GM18520 (cell line): ENCODE measurements at regions not wholly inside any gene's neighbourhood (a gene's known extent, or its start where the extent isn't known, plus 50 kb on each side); places are given as distances from the start of the nearest gene placed in this dataset.

ENCODE experiments used
- ATAC-seq: cut with Tn5 transposase; IDR thresholded peaks from one replicate; pipeline ENCODE4 v1.9.1; 2021; ENCODE audit not compliant: unreplicated experiment

DNA sequence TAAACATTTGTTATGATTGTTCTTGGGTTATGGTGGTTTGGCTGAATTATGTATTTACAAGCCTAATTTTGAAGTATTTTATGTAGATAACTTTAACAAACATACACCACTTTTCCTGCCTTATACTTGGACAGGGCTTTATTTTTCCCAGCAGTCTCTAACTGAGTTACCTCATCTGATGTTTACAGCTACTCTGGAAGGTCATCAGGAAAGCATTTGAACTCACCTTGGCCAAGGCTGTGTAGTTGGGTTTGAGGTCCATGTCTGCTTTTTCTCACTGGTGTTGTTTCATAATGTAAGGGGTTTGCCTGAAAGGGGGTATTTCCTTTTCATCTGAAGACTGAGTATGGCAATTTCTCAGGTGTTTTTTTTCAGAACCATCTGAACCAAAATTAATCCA lies 193.5 kb downstream of the RWDD3 start:
- ATAC-seq = no peak

DNA sequence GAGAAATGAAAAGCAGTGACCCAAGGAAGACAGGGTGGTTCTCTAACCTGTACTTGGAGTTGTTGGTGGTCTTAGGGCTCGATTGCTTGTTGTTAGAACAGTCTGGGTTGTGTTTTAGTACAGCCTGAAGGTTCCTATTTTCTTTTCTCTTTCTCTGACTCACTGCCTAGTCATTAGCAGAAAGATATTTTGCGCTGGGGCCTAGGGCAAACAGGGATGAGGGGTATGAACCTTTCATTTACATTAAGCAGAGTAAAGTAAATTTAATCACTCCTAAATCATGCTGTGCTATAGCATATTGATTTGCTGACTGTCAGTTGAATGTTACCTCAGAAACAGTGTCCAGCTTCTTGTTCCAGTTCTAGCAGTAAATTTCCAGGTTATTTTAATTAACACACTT lies 197.2 kb downstream of the RWDD3 start:
- no peak for ATAC-seq

DNA sequence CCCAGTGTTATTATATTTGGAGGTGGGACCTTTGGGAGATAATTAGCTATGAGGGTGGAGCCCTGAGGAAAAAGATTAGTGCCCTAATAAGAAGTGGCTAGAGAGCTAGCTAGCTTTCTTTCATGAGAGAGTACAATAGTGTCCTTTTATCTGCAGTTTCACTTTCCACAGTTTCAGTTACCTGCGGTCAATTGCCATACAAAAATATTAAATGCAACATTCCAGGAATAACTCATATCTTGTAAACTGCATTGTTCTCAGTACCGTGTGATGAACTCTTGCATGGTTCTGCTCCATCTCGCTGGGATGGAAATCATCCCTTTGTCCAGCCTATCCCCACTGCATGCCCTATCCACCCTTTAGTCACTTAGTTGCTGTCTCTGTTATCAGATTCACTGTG lies 201.6 kb downstream of the RWDD3 start:
- no peak for ATAC-seq

DNA sequence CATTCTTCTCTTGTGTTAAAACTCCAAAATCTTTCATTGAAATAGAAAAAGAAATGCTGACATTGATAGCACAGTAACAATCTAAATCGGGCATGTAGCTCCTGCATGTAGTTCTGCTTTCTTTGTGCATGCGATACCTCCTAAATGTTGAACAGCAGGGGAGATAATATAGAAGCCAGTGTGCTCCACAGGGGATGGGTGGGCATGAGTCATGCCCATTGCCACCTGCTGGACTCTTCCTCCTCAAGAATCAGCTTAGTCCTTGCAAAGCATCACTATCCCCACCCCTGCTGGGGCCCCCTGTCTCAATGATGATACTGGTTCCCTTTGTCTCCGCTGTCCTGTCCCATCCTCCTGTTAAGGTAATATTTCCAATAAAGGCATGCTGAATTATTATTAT lies 203.0 kb downstream of the RWDD3 start:
- no peak for ATAC-seq

DNA sequence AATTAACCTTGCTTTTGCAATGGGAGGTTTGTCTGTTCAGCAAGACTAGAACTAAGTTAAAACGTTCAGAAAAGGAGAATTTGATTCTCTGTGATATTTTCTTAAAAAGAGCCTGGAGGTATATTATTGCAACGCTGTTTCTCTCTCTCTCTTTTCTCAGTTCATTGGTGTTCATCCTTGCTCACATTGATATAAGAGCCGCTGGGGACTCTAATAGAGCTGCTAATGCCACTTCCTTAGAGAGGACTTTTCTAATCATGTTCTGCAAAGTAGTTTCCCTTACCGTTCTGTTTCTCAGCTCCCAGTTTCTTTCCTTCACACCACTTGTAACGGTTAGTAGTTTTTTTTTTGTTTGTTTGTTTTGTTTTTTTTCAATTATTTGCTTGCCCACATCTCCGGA lies 203.8 kb downstream of the RWDD3 start:
- no peak for ATAC-seq

DNA sequence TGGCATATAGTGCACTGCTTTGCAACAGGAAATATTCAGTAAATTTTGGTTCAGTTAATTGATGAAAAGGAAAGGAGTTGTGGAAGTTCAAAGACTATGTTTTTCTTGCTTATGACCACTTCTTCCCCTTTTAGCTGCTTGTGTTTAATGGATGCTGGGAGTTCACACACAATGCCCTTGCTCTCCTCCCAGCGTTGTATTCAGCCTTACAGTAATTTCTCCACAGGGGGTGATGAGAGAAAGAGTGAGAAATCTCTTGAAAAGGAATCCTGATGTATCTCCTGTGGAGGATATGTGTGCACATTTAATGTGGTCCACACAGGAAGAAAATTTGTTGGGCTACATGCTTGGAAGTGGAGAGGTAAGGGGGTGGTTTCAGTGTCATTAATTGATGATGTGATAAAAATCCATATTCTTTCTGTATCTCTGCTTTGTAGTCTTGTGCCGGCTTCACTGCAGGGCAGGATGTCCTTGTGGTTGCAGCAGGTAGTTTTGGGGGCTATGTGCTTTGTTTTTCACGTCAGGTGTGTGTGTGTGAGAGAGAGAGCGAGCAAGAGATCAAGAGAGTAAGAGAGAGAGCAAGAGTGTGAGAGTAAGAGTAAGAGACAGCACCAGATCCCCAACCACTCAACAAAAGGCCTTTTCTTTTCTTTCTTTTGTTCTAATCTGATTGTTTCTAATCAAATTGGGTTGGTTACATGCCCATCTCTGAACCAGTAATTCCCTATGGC lies 204.4 kb downstream of the RWDD3 start:
- ATAC-seq = no peak

DNA sequence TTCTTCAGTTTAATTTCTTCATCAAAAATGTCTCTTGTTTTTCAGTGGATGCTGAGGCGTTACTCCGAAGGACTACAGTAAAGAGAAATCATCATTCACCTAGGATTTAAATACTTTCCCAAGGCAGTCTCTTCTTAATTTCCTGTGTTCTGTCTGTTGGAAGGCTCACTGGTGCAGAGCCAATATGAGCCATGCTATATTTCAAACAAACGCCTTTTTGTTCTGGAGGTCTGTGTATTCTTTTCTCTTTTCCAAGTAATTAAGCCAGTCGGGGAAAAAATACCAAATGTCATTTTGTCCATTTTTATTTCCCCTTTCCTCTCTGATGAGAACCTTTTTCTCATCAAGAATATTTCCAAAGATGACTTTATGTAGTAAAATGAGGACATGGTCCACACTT lies 206.5 kb downstream of the RWDD3 start:
- no peak for ATAC-seq

DNA sequence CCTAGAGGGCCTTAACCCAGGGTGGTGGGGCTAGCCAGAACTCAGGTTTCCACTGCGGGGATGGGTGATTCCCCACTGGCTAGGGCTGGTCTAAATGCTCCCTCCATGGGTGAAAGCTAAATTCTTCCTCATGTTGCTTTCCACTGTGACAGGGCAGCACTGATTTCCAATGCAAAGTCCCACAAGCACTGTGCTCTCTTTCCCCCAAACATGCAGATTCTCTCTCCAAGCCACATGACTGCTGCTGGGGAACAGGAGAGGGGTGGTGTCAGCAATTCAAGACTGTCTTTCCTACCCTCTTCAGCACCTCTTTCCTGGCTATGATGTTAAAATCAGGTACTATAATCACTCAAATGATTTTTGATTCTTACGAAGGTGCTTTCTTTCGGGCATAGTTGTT lies 215.5 kb downstream of the RWDD3 start:
- no peak for ATAC-seq

DNA sequence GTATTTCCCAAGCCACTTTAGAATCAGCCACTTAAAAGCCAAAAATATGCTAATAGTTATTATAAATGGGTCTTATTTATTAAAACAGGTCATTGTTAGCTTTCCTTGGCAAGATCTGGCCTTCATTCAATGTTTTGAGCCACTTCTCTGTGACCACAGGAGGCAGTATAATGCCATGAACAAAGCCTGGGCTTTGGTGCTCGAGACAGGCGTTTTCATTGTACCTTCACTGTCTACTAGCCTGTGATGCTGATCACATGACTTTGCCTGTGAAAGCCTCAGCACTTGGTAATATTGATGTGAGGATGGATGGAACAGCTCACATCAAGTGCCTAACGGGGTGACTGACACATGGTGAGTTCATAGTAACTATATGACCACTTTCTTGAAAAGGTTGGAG lies 217.0 kb downstream of the RWDD3 start:
- ATAC-seq = no peak

DNA sequence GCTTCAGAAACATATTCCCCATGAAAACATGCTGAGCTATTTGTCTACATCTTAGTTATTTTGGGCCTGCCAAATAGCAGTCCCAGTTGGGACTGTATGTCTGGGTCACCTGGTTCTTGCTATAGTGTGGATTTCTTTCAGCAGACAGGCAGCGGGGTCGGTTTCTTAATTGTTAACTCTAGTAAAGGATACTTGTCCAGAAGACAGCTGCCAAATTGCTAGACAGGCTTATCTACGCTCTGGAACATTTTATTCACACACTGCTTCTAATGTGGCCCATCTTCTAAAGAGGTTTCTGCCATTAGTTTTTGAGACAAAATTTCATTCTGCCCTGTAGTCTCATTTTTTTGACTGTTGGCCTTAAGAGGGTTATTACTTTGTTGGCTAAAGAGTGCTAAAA lies 217.9 kb downstream of the RWDD3 start:
- no peak for ATAC-seq

DNA sequence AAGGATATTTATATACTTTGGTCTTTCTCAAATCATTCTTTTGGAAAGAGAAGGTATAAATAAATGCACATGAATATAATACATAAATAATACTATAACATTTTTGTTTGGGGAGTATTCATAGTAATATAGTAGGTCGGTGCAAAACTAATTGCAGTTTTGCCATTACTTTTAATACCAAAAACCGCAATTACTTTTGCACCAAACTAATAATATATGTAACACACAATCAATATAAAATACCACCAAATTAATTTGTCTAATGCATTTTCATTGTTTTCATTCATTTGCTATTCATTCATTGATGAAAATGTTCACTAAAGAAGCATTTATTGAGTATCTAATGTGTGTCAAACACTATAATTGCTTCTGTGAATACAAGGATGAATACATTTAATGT lies 219.0 kb downstream of the RWDD3 start:
- no peak for ATAC-seq

DNA sequence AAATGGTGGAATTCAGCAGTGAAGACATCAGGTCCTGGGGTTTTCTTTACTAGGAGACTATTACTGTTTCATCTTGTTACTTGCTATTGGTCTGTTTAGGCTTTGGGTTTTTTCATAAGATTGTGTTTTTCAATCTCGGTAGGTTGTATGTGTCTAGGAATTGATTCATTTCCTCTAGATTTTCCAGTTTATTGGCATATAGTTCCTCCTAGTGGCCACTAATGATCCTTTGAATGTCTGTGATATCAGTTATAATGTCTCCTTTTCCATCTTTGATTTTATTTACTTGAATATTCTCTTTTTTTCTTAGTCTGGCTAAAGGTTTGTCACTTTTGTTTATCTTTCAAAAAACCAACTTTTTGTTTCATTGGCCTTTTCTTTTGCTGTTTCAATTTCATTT lies 233.0 kb downstream of the RWDD3 start:
- ATAC-seq = no peak

DNA sequence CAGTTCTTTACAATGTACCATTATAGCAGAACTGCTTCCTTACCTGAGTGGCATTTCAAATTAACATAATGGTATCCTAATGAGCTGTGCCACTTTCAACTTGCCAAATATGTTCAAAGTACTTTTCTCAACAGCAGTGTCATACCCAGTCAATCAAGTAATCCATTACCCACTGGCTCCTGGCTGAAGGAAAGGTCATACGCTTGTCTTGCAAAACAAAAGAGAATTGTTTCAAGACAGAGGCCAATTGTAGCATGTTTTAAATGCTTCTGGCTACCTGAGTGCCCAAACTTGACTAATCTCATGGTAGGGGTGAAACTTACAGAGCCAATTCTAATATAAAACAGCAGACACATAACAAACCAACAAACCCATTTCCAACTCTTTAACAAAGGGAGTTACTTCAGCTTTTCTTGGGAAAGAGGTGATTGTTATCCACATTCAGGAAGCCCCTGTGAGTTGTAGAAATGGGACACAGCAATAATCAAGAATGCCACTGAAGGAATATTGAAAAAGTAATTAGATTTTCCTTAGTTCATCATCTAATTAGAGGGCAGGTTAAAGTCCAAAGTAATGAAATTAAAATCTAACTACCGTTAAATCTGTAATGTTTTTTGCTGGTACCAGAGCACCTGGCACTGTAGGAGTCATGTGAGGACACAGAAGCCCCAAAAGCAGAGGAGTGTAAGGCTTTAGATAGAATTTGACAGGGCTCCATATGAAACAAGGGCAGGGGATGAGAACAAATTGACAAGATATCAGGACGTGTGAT lies 241.9 kb downstream of the RWDD3 start:
- no peak for ATAC-seq

DNA sequence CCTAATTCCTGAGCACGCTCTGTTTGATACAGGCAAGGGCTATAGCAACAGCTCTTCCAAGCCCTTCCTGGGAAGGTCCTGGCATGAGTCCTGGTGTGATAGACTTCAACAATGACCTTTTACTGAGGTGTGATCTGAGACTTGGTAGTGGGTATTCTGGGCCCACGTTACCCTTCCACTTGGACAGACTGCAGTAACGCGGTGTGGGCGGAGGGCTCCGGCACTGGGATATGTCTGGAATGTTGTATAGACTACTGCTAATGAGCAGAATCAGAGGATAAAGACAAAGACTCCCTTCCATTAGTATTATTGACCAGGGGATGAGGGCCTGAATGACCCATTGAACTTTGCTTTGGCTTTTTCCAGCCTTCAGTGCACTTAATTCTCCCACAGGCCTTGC lies 262.3 kb downstream of the RWDD3 start:
- ATAC-seq = no peak

DNA sequence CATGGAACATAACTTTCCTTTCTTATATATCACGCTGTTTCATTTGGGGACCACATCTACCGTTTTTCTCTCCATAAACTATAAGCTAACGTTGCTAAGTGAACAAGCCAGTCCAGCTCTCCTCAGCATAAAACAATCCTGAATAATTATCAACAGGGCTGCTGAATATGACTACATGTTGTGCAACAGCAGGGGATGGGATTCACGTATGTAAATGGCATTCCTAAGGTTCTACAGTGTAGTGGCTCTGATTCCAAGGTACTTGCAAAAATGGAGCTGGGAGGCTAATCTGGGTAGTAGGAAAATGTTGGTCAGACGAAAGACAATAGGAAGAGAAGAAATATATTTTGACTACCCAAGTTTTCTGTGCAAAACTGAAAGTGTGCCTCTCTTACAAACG lies 262.8 kb downstream of the RWDD3 start:
- no peak for ATAC-seq

DNA sequence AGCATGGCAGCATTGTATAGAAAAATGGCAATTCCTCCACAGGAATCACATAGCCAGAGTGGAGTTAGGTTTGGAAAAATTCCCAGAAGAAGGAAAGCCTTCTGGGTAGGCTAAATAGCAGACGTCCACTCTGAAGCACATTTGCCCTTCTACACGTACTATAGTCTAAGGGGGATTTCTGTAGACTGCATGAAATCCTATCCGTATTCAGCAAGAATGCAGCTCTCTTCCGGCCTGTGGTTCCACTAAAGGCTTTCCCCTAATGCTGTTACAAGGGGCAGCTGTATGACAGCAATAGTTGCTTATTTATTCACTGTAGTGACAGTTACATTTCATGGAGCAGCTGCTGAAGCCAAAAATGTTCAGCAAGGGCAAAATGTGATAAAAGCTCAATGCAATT lies 263.6 kb downstream of the RWDD3 start:
- no peak for ATAC-seq

DNA sequence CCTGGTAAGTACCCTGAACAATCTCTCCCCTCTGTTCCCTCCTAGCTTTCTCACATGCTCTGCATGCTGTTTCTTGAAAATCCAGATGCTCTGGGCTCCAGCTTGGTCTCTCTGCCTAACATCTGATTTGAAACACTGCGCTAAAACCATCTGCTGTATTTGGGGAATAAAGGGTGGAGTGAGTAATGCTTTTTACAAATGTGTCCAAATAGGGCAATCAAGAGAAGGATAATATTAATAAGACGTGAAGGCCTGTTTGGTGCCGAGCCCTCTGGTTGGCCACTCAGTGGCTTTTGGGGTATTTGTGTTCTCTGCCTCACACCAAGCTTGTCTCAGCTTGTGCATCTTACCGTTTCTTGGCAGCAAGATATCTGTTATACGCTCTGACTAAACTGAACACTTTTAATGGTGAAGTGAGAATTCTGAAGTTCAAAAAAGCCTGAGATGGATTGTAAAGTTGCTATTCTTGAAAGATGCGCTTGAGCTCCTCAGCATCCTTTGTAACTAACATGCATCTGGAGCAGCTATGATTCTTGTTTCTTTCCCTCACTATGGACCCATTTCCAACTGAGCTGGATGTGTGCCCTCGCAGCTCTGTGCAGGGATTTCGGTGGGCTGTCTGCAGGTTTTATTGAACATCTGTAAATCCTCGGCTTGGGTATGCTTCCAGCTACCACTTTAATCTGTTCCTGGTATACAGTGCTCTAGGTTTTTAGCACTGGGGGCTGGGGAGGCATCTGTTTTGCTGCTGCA lies 269.4 kb downstream of the RWDD3 start:
- no peak for ATAC-seq

DNA sequence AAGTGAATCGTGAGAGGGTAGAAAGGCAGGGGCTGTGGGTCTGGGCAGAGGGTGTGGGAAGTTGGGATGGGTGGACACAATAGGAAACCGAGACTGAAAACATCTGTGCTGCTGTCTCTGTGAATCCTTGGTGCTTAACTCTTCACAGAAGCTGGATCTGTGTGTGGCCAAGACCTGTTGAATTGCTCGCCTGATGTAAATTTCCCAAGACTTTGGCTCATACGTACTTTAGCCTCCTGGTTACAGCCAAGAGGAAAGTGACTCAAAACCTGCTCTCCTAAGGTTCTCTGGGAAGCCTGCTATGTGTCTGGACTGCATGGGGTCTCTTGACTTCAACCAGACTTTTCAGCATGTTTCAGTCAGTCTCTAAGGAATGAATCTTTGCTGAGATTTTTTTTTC lies 270.3 kb downstream of the RWDD3 start:
- no peak for ATAC-seq

DNA sequence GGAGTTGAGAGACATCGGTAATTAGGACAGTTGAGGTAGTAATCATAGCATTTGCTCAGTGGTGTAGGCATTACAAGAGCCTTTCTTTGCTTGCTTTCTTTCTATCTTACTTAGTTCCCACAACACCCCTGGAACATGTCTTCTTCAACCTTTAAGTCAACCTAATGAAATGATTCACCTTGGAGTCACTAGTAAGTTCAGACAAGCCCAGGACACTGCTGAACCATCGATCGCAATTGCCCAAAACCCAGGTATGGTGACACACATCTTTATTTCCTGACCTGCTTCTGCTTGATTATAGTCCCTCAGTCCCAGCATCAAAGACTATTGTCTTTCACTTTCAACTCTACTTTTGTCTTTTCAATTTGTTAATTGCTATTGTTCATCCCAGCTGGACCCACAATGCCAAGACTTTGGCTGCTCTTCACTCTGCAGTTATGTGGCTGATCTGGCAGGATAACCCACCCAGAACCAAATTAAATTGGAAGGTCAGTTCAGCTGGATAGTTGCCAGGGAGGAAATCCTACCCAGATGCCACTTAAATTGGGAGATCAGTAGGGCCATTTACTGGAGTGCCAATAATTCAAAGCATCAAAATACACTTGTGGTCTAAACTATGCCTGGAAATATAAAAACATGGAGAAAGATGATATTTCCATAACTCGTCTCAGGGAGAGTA lies 272.9 kb downstream of the RWDD3 start:
- no peak for ATAC-seq

DNA sequence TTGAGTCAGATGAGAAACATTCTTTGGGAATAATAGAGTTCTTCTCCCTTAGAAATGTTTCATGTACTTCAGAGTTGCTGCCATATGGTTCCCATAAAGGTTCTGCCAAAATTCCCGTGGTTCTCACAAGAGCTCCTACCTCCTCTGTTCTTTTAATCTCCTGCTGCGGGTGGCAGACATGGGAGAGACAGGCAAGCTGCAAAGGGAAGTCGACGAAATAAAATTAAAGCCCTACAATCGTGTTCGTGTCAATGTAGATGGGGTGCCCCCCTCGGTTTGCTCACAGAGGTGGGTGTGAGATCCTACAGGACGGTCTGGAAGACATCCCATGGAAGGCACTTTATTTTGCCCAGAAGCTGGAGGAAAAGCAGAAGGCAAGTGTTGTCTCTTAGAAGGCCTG lies 276.0 kb downstream of the RWDD3 start:
- no peak for ATAC-seq

DNA sequence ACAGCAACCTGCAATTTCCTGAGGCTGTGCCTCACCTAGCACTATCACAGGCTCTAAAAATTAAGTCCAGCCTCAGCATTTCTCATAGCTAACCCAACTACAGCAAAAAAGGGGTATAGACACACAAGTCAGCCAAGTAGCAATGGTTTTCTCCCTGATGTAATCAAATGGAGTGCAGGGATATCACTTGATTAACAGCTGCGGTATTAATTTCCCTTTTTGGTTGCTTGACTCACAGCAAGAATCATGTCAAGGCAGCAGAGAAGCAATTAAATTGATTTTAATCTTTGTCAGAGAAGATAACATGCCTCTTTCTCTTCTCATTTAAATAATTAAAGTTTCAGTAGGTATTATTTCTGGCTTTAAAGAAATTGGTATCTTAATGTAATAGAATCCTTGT lies 278.9 kb downstream of the RWDD3 start:
- no peak for ATAC-seq

DNA sequence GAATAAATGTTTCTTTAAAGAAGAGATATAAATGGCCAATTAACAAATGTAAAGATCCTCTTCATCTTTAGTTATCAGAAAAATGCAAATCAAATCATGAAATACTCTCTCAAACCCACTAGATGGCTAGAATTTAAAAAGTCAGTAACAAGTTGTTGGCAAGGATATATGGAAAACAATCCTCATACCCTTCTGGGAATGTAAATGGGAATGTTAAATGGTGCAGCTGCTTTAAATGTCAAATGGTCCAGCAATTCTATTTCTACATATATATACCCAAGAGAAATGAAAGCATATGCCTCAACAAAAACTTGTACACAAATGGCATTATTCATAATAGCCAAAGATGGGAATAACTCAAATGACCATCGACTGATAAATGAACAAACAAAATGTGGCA lies 283.5 kb downstream of the RWDD3 start:
- ATAC-seq = no peak
